NCI-H1930 (cell line): ENCODE measurements at regions not wholly inside any gene's neighbourhood (a gene's known extent, or its start where the extent isn't known, plus 50 kb on each side); places are given as distances from the start of the nearest gene placed in this dataset.
"Not testable (repeated sequence)": the region's sequence is repeated elsewhere in the genome, so short reads cannot be mapped to it uniquely, and the experiment has no call there.

Experiments used
- DNase-seq, 2 experiments: peaks; one replicate each; lab custom pipeline; 2025; lab: John Stamatoyannopoulos, UW

DNA sequence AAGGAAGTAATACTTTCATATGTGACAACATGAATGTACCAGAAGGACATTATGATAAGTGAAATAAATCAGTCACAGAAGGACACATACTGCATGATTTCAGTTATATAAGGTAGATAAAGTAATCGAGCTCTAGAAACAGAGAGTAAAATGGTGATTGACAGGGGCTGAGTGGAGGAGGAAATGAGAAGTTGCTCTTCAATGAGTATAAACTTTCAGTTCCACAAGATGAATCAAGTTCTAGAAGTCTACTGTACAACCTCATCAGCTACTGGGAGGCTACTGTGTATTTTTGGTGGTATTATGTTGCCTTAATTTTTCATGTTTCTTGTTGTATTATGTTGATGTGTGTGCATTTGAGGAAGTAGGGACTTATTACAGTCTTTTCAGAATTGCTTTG, 270.9 kb upstream of the GRIA3 start:
- DNase-seq = no peak

DNA sequence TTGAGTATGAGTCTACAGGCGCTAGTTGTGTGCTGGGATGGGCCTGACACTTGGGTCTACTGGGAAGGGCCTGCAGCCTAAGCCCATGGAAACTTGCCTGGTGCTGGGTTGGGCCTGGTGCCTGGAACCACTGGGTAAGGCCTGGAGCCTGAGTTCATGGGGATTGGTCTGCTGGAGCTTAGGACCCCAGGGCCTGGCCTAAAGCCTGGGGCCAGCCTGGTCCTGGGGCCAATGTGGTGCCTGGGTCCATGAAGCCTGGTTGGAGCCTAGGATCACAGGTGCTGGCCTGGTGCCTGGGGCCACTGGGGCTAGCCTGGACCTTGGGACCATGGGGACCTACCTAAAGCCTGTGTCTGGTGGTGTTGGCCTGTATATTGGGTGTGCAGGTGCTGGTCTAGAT, 270.3 kb upstream of the GRIA3 start:
- no peak for DNase-seq

DNA sequence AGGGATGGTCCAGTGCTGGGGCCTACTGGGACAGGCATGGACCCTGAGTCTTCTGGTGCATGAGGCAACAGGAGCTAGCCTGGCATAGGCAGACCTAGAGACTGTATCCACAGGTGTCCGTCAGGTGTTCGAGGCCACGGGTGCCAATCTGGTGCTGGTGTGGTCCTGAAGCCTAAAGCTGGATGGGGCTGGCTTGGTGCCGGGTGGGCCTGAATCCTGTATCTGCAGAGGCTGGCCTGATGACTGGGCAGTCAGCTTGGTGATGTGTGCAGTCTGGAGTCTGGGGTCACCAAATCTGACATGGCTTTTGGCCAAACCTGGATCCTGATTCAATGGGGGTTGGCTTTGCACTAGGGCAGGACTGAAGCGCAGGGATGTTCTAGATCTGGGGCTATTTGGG, 269.8 kb upstream of the GRIA3 start:
- no peak for DNase-seq

DNA sequence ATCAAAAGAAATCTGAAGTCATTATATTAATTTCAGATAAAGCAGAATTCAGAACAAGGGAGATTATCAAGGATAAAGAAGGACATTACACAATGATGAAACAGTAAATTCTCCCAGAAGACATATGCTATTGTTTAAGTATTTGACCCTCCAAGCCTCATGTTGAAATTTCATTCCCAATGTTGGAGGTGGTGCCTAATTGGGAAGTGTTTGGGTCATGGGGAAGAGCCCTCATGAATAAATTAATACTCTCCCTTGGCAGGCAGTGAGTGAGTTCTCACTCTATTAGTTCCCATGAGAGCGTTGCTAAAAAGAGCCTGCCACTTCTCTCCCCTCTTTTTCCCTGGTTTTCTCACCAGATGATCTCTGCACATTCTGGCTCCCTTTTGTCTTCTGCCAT, 249.9 kb upstream of the GRIA3 start:
- no peak for DNase-seq

DNA sequence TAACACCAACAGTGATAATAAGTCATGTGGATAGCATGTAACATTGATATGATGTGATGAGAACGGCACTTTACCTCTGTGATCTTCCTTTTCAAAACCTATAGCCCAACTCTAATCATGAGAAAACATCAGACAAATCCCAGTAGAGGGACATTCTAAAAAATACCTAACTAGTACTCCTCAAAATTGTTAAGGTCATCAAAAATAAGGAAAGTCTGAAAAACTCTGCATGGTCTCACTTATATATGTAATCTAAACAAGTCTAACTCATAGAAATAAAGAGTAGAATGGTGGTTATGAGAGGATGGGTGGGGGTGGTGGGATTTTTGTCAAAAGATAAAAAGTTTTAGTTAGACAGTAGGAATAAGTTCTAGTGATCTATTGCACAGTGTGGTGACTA, 243.9 kb upstream of the GRIA3 start:
- DNase-seq = no peak

DNA sequence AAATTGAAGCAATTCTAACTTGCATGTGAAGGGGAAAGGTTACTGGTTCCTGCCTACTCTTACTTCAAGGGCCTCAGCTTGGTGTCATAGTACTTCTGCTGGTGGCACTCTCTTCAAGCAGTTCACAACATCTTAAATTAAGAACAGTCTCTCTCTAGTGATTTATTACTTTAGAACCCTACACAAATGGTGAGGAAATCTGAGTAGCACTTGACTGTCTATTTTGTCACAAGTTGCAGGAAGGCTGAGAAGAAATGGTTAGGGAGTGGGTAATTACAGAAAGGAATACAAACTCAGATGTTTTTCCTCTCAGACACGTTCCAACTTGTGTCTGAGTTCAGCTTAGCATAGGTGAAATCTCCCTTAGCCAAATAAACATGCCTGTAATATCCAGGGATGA, 242.3 kb upstream of the GRIA3 start:
- DNase-seq = no peak

DNA sequence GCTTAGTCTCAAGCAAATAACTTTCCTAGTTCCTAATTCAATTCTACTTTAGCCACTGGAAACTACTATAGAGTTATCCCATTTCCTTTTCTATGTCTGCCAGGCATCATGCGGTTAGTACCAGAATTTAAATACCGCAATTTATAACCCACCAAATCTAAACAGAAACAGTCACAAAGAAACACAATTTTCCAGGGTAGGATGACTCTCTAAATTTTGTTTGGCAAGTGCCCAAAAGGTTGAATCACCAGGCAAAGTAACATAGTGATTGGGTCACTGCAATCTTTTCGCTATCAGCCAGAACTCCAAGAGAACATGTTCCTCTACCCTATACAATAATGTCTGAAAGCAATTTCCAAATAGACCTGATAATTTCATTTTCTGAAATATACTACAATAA, 240.2 kb upstream of the GRIA3 start:
- DNase-seq = no peak

DNA sequence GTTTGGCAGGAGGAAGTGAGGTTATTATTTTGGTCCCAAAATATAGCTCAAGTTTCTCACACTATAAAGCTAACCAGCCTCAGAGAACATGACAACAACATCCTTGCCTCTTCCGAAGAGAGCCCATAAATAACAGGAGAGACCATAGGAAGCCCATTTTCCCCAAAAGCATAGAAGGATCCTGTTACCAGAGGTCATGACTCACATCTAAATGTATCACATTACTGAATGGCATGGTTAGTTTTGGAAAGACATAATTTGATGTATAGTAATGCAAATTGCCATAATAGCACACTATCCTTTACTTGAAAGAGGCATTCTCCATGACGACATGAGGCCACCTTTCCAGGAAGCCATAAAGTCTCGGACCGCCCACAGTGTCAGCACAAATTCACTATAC, 238.8 kb upstream of the GRIA3 start:
- DNase-seq = no peak

DNA sequence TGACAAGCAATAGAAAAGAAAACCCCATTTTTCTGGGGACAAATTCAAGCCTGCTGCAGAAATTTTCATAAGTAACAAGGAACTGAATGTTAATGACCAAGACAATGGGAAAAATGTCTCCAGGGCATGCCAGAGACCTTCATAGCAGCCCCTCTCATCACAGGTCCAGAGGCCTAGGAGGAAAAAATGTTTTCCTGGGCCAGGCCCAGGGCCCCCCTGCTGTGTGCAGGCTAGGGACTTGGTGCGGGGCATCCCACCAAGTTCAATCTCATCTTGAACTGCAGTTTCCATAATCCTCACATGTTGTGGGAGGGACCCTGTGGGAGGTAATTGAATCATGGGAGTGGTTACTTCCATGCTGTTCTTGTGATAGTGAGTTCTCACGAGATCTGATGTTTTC, 211.5 kb upstream of the GRIA3 start:
- no peak for DNase-seq

DNA sequence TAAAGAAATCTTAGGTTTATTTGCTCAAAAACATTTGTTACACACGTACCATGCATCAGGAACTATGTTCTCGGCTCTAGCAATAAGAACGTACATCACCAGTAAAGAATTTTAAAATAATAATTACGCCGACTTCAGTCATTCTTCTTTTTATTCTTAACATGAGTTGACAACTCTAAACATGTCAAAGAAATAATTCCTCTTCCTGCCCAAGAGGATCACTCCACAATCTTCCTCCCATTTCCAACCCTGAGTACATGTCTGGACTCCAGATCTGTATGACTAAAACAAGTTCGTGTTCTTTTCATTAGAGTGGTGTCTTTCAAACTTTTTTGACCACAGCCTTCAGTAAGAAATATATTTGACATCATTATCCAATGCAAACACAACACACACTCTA, 201.6 kb upstream of the GRIA3 start:
- DNase-seq = no peak

DNA sequence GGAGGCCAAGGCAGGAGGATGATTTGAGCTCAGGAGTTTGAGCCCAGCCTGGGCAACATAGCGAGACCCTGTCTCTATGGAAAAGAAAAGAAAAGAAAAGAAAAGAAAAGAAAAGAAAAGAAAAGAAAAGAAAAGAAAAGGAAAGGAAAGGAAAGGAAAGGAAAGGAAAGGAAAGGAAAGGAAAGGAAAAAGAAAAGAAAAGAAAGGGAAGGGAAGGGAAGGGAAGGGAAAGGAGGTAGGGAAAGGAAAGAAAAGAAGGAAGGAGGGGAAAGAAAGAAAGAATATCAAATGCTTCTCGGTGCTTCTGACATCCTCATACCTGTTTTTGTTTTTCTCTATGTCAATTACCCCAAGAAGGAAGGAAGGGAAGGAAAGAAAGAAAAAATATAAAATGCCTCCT, 181.2 kb upstream of the GRIA3 start:
- DNase-seq = not testable (repeated sequence)

DNA sequence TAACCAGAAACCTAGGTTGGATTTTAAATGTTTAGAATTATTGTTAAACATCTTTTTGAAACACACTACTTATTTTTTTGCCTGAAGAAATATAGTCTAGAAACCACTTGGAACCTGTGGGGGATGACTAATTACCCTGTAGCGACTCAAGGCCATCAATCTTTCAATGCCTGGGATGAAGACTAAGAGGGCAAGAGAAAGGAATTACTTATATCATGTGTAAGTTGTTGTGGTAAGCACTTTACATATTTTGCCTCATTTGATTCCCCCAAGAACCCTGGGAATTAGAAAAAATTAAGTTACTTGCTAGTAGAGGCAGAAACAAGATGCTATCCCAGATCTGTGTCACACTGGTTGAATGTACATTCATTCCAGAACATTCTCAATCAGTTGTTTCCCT, 170.9 kb upstream of the GRIA3 start:
- DNase-seq = no peak

DNA sequence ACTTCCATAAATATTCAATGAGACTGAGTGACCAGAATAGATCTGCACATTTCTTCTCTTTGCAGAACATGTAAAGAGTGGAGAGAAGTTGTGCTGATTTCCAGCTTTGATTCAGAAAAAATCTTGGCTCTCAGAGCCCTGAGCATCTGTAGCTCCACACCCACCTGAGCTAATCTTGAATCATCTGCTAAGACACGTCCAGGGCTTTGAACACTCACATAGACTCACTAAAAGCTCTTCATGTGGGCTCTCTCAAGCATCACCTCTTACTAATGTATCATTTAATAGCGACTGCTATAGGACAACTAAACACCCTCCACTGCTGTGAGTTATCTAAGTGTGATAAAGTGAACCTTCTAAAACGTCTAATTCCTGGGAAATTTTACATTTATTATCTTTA, 147.7 kb upstream of the GRIA3 start:
- DNase-seq = no peak

DNA sequence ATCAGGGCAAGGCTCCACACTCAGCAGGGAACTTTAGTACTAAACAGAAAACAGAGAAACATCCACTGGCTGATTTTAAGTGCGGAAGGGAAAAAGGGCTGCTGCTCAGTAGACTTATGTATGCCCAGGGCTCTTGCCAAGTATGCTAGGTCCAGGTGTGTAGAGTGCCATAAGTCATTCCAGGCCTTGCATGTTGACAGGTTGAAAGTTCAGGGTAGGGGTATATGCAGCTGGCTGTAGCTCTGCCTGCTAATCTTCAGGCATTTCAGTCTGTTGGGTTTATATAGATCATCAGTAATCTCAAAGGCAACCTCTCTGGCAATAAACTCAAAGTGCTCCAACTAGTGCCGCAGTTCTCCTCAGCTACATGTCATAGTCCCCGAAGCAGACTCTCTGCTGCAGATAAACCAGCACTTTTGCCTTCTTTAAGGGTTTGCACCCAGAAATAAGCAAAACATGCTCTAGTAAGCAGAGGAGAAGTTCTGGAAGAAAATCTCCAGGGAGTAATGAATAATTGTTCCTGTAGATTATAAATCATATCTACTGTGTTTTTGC, 134.9 kb upstream of the GRIA3 start:
- DNase-seq = no peak

DNA sequence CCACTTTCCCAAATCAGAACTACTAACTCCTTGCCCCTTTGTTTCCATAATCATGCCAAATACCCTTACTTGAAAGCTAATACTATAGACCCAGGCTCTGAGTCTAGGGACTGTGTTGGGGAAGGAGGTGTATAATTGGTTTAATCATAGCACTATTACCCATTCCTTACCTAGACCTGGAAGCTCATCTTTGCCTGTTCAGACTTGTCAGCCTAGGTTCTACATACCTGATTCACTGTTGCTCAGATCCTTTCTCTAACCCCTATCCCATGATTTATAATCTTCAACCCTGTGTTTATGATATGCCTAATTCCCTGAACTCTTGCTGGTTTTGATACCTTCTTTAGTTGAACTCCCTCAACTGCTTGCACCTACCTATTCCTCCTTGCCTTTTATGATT, 123.1 kb upstream of the GRIA3 start:
- DNase-seq = no peak

DNA sequence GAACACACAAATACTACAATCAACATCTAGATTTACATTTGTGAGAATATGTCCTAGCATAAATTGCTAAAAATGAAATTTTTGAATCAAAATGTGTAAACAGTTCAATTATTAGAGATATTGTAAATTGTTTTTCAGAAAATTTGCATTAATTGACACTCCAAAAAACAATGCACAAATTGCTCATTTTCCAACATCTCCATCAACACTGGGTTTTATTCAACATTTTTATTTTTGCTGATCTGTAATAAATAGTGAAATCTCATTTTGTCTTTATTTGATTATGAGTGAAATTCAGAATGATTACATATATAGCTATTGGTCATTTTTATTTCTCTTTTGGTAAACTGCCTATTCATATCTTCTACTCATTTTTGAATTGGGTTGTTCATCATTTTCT, 120.0 kb upstream of the GRIA3 start:
- DNase-seq = no peak

DNA sequence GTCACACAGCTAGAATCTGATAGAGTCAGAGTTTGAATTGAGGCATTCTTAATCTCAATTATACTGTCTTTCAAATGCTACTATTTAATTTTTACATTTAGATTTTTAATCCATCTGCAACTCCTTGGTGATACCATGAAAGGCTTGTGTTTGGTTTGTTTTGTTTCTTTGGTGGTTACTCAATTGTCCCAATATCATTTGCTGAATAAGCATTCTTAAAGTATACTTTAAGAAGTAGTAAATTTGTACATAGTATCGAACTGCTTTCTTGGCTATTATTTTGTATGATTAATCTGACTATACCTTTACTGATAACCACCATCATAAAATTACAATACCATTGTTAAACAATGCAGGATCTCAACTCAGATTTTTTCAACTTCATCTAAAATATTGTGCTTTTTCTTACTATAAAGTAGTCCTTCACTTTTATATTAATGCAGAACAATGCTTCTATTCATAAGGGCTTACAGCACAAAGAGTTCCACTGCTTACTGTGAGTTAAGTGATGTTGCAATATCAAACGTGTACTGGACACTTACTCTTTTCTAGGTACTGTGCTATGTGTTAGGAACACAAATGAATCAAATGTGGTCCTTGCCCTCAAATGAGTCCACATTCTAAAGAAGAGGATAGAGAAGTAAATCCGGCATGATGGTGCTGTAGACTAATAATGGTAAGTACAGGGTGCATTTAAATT, 111.2 kb upstream of the GRIA3 start:
- no peak for DNase-seq

DNA sequence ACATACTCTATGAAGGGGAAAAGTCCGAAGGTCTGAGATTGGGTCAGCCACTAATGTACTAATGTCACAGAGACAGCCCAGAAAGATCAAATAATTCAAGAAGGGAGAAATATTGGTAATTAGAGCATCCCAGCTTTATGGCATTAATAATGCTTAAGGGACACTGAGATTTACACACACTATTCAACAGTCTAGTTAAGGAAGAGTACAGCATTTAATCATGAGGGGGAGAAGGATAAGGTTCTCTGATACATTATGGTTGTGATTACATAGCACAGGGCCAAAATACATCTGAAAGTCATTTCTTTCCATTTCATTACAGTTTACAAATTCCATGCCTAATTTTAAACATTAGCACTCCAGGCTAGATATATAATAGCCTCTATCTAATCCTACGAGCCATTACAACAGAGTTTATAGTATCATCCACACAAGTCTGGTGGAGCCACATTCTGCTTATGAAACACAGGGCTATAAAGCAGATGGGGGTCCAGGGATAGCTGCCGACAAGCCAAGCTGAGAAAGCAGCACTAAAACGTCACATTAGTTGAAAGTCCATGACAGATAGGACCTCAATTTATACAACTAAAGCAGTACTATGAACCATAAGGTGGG, 108.0 kb upstream of the GRIA3 start:
- no peak for DNase-seq

DNA sequence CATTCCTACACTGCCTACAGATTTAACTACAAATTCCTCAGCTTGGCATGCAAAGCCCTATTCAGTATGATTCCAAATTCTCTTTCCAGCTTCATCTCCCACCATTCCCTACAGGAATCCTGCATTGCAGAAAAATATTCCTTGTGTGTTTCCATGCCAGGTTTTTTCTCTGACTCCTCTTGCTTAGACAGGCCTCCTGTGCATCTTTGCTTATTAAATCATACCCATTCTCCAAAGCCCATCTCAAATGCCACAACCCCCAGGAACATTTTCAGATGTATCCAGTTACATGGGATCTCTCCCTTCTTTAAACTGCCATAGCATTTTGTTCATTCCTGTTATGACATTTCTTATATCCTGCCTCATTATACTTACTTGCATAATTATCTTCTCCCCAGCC, 106.4 kb upstream of the GRIA3 start:
- DNase-seq = no peak

DNA sequence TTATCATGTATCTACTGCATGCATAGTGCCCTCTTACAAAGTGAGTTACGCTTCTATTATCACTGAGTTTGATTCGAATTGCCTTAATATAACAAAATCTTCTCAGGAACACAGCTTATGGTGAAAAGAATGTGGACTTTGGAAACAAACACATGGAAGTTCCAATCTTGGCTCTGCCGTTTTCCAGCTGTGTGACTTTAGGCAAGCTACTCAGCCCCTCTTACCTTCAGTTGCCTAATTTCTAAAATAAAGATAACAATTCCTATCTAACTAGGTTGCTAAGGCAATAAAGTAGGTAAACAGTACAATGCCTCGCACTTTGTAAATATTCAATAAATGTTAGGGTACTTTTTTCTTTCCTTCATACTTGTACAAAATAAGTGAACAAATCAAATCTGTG, 104.0 kb upstream of the GRIA3 start:
- DNase-seq = no peak

DNA sequence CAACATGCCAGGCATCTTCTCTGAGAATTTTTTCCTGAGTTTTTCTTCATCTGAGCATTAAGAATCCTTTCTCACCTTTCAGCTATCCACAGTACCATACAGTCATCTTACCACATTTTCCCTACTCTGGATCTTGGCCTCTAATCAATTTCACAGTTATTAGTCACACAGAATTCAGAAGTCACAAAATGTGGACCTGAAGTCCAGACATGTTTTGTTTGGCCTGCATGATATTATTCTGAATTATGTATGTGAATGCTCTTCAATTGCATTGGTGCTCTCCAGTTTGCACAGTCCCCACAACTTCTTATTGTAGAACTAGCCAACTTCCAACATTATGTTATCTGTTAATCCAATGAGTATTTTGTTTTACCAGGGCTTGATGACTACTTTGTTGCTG, 102.3 kb upstream of the GRIA3 start:
- DNase-seq = no peak

DNA sequence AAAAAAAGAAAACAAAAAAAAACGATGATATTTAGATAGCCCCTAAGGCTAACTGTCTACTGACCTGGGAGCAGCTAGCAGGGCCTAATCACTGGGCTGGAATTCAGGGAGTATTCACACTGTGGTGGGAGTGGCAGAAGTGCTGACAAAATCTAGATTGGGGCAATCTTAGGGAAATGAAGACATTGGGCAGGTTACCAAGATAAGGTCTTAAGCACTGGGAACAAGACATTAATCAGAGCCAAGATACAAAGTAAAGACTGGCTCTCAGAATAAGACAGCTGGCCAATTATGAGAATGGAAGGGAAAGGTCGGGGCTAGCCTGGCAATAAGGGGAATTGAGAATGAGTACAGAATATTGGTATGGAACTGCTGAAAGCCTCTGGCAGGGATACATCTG, 100.2 kb upstream of the GRIA3 start:
- no peak for DNase-seq

DNA sequence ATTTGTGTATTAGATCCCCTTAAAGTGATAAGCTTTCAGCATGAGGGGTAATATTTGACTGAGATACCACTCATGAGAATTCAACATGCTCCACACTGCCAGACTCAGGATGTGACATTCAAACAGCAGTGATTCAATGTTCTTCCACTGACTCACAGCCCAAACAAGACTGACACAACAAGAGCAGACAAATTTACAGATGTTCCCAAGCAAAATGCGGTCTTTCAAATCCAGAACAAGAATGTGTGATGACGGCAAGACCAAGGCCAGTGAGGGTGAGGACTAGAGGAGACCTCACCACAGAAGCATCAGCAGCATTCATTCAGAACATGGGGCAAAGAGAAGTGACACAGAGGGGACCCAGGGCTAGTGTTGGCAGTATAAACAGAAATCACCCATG, 99.3 kb upstream of the GRIA3 start:
- no peak for DNase-seq

DNA sequence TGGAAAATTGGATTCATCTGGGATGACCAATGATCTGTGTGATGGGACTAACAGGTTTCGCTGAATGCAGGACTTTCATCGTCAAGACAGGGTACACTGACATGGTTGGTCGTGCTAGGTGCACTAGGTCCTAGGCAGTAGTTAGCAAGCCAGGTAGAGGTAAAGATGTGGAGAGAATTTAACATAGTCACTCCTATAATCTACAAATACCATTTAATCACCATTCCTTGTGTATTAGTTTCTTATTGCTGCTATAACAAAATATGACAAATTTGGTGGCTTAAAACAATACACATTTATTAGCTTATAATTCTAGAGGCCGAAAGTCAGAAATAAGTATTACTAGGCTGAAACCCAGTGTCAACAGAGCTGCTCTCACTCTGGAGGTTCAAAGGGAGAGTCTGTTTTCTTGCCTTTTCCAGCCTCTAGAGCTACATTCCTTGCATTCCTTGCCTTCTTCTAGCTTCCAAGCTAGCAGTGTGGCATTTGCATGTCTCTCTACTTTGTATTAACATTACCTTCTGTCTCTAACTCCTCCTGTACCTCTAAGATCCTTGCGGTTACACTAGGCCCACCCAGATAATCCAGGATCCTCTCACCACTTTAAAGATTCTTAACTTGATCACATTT, 98.7 kb upstream of the GRIA3 start:
- DNase-seq = no peak
